ENCODE measurements at regions not wholly inside any gene's neighbourhood (a gene's known extent, or its start where the extent isn't known, plus 50 kb on each side); places are given as distances from the start of the nearest gene placed in this dataset.

DNA sequence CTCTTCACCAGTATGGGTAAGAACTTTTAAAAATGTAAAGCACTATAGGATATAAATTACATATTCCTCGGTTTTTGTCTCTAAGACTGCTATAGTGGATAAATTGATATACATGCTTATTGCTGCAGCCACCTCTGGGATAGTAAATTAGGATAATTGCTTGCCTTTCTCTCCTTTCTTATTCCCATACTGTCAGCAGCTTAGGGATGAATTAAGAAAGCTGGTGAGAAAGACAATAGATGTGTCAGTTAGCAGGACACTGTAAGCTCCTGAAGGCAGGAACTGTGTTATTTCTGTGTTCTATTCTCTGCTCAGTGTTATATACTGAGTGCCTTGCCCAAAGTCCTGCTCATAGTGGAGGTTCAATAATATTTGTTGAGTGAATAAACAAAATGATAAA, 828.6 kb upstream of the ACVR2A start:
- Mint-ChIP-seq H3K27ac (no peak overlapping the region), H3K36me3 (no peaks in the 10 kb centered on the region), H3K27me3 (ENCODE audit: low read depth) (no peaks in the 10 kb centered on the region), H3K4me1 (no peaks in the 10 kb centered on the region), H3K4me3 (no peak overlapping the region), H3K9me3 (no peaks in the 10 kb centered on the region)
- TF ChIP-seq, protein P1, sequence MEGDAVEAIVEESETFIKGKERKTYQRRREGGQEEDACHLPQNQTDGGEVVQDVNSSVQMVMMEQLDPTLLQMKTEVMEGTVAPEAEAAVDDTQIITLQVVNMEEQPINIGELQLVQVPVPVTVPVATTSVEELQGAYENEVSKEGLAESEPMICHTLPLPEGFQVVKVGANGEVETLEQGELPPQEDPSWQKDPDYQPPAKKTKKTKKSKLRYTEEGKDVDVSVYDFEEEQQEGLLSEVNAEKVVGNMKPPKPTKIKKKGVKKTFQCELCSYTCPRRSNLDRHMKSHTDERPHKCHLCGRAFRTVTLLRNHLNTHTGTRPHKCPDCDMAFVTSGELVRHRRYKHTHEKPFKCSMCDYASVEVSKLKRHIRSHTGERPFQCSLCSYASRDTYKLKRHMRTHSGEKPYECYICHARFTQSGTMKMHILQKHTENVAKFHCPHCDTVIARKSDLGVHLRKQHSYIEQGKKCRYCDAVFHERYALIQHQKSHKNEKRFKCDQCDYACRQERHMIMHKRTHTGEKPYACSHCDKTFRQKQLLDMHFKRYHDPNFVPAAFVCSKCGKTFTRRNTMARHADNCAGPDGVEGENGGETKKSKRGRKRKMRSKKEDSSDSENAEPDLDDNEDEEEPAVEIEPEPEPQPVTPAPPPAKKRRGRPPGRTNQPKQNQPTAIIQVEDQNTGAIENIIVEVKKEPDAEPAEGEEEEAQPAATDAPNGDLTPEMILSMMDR (IDR thresholded peaks at IDR 0.05; ENCODE audit: unreplicated experiment): no peak
- DNase-seq (ENCODE audit: low spot score in 2 of 2, unreplicated experiment in 2 of 2): no peak

DNA sequence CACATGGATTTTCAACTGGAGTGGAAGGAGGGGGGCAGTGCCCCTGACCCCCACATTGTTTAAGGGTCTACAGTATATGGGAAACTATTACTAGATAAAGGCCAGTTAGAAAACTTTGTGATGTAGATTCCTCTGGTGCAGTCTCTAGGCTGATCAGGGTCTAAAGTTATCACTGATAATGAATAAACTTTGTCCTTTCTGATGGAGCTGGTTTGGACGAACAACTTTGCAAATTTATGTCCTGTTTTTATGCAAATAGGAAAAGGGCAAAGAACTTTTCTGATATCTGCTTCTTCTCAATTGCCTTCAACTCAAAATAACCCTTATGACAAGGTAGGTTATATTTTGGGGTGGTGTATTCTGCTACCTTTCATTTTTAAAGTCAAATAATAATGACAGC, 829.2 kb upstream of the ACVR2A start:
- no peaks in the 10 kb centered on the region for H3K36me3 Mint-ChIP-seq
- no peak overlapping the region for H3K4me3 Mint-ChIP-seq
- no peaks in the 10 kb centered on the region for H3K9me3 Mint-ChIP-seq
- no peak overlapping the region for H3K27ac Mint-ChIP-seq
- no peaks in the 10 kb centered on the region for H3K27me3 Mint-ChIP-seq (ENCODE audit: low read depth)
- TF ChIP-seq, protein P1 (IDR thresholded peaks at IDR 0.05; ENCODE audit: unreplicated experiment): no peak
- DNase-seq (ENCODE audit: low spot score in 2 of 2, unreplicated experiment in 2 of 2): no peak
- no peaks in the 10 kb centered on the region for H3K4me1 Mint-ChIP-seq

DNA sequence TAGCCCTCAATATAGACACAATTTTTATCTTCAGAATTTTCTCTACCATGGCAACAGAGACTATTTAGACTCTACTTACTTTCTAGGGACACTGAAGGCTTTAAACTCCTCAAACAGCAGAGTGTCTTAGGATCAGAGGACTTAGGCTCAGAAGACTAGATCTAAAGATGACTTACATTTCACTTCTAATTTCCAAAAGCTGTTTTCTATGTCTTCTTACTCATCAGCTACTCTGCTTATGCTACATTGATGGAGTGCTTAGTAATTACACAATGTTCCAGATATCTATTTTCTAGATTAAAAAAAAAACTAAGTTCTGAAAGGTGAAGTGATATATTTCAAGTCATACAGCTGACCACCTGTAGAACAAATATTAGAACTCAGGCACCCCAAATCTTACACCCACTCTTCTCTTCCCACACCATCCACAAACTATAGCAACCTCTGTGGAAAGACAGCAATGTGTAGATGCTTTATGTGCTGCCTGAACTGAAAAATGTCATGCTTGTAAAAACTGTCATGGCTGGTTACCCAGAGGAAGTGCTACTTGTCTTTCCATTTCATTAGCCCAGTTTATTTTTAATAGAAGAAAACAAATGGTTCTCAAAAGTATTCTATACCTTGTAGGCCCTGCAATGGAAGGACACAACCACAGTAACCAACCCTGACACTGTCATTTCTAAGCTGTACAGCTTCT, 831.0 kb upstream of the ACVR2A start:
- Mint-ChIP-seq H3K4me3 (no peak overlapping the region), H3K36me3 (no peaks in the 10 kb centered on the region), H3K27ac (no peak overlapping the region), H3K27me3 (ENCODE audit: low read depth) (no peaks in the 10 kb centered on the region), H3K4me1 (no peaks in the 10 kb centered on the region), H3K9me3 (no peaks in the 10 kb centered on the region)
- no peak for DNase-seq (ENCODE audit: low spot score in 2 of 2, unreplicated experiment in 2 of 2)
- TF ChIP-seq, protein P1 (IDR thresholded peaks at IDR 0.05; ENCODE audit: unreplicated experiment): no peak

DNA sequence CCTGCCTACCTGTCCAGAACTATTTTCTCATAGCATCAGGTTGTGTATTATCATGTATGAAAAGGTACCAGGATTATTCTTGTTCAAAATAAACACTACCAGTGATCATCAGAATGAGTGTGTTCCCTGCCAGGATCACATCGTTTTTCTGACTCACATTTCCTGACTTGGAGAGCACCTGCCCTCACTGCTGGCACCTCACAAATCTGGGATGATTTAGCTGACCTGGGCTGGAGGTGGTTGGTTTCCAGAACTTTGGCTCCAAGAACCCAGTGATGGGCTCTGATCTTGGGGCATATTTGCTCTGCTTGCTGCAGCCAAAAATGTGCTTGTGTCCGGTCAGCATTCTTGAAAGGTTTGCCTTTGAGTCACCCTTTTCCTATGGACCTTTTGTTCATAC, 836.3 kb upstream of the ACVR2A start:
- no peak overlapping the region for H3K27ac Mint-ChIP-seq

DNA sequence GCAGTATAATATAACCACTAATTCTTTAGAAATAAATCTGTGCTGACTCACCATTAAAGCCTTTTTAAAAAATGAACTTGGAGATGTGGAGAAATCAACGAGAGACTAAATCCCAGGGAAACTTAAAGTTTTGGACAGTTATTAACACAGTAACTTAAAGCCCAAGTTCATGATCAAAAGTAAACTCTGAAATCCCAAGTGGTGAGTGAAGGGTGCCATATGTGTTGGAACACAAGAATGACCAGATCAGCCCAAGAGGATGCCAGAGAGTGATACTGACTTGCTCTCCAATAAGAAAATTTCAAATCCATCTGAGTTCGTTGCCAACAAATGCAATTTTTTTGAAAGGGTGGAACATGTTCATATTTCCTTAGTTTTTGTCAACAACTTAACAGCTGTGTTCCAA, 838.1 kb upstream of the ACVR2A start:
- Mint-ChIP-seq H3K27ac (no peak overlapping the region), H3K4me3 (no peak overlapping the region), H3K27me3 (ENCODE audit: low read depth) (no peaks in the 10 kb centered on the region), H3K9me3 (no peaks in the 10 kb centered on the region), H3K36me3 (no peaks in the 10 kb centered on the region), H3K4me1 (peaks cover 3% of the 10 kb centered on the region)
- TF ChIP-seq, protein P1 (IDR thresholded peaks at IDR 0.05; ENCODE audit: unreplicated experiment): no peak
- no peak for DNase-seq (ENCODE audit: low spot score in 2 of 2, unreplicated experiment in 2 of 2)

More for the DNA sequence above, 836.3 kb upstream of the ACVR2A start:
- DNase-seq (ENCODE audit: low spot score in 2 of 2, unreplicated experiment in 2 of 2): no peak
- H3K4me1 Mint-ChIP-seq: peaks cover 2% of the 10 kb centered on the region
- no peak overlapping the region for H3K4me3 Mint-ChIP-seq
- no peaks in the 10 kb centered on the region for H3K27me3 Mint-ChIP-seq (ENCODE audit: low read depth)
- TF ChIP-seq, protein P1 (IDR thresholded peaks at IDR 0.05; ENCODE audit: unreplicated experiment): no peak
- no peaks in the 10 kb centered on the region for H3K9me3 Mint-ChIP-seq
- H3K36me3 Mint-ChIP-seq: no peaks in the 10 kb centered on the region

All from mesothelial cell of epicardium (in vitro differentiated cells).